ENCODE measurements at regions not wholly inside any gene's neighbourhood (a gene's known extent, or its start where the extent isn't known, plus 50 kb on each side); places are given as distances from the start of the nearest gene placed in this dataset.

DNA sequence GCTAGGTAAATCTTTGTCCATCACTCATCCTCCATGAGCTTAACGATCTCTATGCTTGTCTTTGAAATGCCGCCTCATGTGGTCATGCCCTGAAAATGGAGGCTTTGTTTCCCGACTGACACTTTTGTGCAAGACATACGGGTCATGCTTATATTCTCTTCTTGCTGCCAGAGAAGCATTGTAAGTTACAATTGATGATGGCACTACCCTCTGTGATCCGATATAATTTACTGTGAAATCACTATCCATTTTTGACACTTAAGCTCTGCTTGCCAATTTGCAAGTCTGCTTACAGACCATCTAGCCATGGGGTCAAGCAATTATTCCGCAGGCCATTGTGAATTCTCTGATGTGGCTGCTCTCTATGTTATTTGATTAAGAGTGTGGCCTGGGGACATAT, 650.0 kb downstream of the FLRT2 start:
- no peak for TF ChIP-seq CTCF (conservative IDR thresholded peaks at IDR 0.05; ENCODE audit: low read depth, low read length)
- DNase-seq (ENCODE audit: low read depth) = no peak

GRCh38 chr14:86168371-86168770, 638.4 kb downstream of the FLRT2 start:
- H3K4me3 ChIP-seq (ENCODE audit: low read length) = no peak overlapping the region
- DNase-seq (ENCODE audit: low read depth) = no peak
- no peak for TF ChIP-seq CTCF (conservative IDR thresholded peaks at IDR 0.05; ENCODE audit: low read depth, low read length)

More for the DNA sequence above, 650.0 kb downstream of the FLRT2 start:
- no peak overlapping the region for H3K4me3 ChIP-seq (ENCODE audit: low read length)

- no peak overlapping the region for H3K4me3 ChIP-seq (ENCODE audit: low read length)
- DNase-seq (ENCODE audit: low read depth) = no peak
- TF ChIP-seq CTCF (conservative IDR thresholded peaks at IDR 0.05; ENCODE audit: low read depth, low read length) = no peak
Measured at GRCh38 chr14:86166541-86166940, 636.6 kb downstream of the FLRT2 start.

GRCh38 chr14:86153480-86153879, 623.5 kb downstream of the FLRT2 start:
- no peak overlapping the region for H3K4me3 ChIP-seq (ENCODE audit: low read length)
- peak; percentile 40 for TF ChIP-seq CTCF (conservative IDR thresholded peaks at IDR 0.05; ENCODE audit: low read depth, low read length)
- DNase-seq (ENCODE audit: low read depth) = no peak

GRCh38 chr14:86143248-86143647, 613.3 kb downstream of the FLRT2 start:
- no peak for TF ChIP-seq CTCF (conservative IDR thresholded peaks at IDR 0.05; ENCODE audit: low read depth, low read length)
- DNase-seq (ENCODE audit: low read depth) = no peak
- H3K4me3 ChIP-seq (ENCODE audit: low read length) = no peak overlapping the region

GRCh38 chr14:86141966-86142365, 612.0 kb downstream of the FLRT2 start:
- no peak for DNase-seq (ENCODE audit: low read depth)
- no peak overlapping the region for H3K4me3 ChIP-seq (ENCODE audit: low read length)
- TF ChIP-seq CTCF (conservative IDR thresholded peaks at IDR 0.05; ENCODE audit: low read depth, low read length) = no peak

DNA sequence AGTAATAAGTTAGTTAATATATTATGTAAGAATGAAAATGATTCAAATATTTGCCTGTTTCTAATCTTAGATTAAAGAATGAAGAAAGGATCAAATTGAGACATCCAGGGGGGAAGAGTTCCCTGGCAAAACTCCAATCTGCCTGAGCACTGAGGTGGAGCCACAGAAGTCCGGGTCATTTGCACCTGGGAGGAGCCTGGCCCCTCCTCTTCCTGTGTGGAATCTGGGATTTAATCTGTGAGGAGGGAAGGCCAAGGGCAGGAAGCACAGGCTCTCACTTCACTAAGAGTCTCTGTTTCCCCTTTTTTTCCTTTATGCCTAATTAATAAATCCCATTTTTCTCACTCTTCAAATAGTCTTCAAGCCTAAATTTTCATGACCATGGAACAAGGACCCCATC, 599.5 kb downstream of the FLRT2 start:
- DNase-seq (ENCODE audit: low read depth) = no peak
- H3K4me3 ChIP-seq (ENCODE audit: low read length) = no peak overlapping the region
- no peak for TF ChIP-seq CTCF (conservative IDR thresholded peaks at IDR 0.05; ENCODE audit: low read depth, low read length)
